T47D (cell line): ENCODE measurements at regions not wholly inside any gene's neighbourhood (a gene's known extent, or its start where the extent isn't known, plus 50 kb on each side); places are given as distances from the start of the nearest gene placed in this dataset.
"Not testable (repeated sequence)": the region's sequence is repeated elsewhere in the genome, so short reads cannot be mapped to it uniquely, and the experiment has no call there.

Experiments used
- DNase-seq, 2 experiments: peaks; one replicate each; pipeline versions ENCODE4 v3.0.0 to v3.0.0-alpha.2; 2011 to 2012; ENCODE audit warnings: low read depth in 1 of 2, low spot score in 1 of 2
- JUND ChIP-seq: IDR thresholded peaks from 2 replicates; pipeline ENCODE4 v1.6.1; 2012; ENCODE audit warnings: low read depth
- in situ Hi-C: cut with HindIII; loops from 2 replicates; pipeline ENCODE4 v1.10.0; 2016; ENCODE audit warnings: low sequenced_read_pairs, low pct_unique_long_range_greater_than_20kb

DNA sequence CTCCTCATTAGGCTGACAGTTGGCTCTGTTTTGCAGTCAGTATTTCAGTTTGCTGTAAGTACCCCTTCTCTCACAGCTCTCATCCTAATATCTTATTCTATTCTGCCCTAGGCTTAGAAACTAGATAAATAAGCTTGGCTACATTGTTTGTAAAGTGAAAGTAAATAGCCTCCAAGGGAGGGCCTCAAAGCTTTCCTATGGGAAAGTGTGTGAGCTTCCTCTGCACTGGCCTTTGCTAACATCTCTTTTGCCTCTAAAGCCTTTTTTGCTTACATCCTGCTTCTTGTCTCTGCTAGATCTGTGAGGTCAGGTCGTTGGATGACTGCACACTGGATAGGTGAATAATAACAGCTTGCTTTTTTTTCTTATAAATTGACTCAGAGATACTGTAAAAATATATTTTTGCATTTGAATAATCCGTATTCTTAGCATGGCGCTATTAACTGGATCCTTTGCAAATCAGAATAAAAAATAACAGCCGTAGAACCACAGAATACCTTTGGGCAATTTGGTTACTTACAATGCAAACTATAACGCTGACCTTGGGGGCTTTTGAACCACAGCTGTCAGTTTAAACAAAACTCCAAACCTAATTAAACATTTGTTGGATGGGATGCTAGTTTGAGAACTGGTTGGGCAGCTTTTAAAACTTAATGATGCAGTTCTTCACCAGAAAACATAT, 55.1 kb downstream of the TTC6 start:
- in situ Hi-C loops = no loop called here
- peak; percentile 81 for TF ChIP-seq JUND
- peak; percentile 35 to 94 for DNase-seq

GRCh38 chr14:37652042-37652441, 56.6 kb downstream of the TTC6 start:
- no peak for TF ChIP-seq JUND
- in situ Hi-C loops = no loop called here
- DNase-seq = no peak

DNA sequence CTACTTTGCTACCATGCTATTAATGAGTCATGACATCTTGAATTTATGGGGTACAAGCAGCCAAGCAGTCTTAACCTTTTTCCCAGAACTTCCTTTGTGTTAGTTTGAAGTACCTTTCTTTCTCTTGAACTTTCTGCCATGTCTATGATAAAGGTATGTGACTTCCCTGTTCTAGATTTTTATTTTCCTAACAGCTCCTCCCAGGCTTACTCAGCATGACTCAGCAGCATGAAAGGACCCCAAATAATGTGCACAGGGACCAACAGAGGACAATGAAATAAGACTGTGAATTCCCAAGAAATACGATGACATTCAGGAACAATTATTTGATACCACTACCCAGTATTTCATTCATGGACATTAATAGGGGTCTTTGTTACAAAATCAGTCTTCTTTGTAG, 60.0 kb downstream of the TTC6 start:
- no peak for DNase-seq
- in situ Hi-C loops = no loop called here
- no peak for TF ChIP-seq JUND

DNA sequence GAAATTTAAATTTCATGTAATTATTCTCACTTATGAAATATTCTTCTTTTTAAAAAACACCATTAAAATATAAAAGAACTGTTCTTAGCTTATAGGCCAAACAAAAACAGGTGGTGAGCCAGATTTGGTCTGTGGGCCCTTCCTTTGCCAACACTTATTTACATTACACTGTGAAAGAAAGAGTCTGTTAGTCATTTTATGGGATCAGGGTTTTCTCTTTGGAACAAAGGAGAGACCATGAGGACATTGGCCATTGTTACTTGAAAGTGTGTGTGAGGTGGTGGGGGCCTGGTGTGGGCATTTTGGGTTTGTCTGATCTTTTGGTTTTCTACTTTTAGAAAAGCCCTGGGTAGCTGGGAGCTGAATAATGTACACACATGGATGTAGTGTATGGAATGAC, 62.7 kb downstream of the TTC6 start:
- in situ Hi-C loops = no loop called here
- no peak for TF ChIP-seq JUND
- no peak for DNase-seq

- no peak for TF ChIP-seq JUND
- no peak for DNase-seq
- in situ Hi-C loops = no loop called here
Measured at GRCh38 chr14:37663498-37663897, 68.1 kb downstream of the TTC6 start.

- no peak for TF ChIP-seq JUND
- in situ Hi-C loops = no loop called here
- no peak for DNase-seq
Measured at GRCh38 chr14:37665479-37665878, 70.0 kb downstream of the TTC6 start.

GRCh38 chr14:37665951-37666350, 70.5 kb downstream of the TTC6 start:
- in situ Hi-C loops = no loop called here
- DNase-seq = no peak
- TF ChIP-seq JUND = no peak

DNA sequence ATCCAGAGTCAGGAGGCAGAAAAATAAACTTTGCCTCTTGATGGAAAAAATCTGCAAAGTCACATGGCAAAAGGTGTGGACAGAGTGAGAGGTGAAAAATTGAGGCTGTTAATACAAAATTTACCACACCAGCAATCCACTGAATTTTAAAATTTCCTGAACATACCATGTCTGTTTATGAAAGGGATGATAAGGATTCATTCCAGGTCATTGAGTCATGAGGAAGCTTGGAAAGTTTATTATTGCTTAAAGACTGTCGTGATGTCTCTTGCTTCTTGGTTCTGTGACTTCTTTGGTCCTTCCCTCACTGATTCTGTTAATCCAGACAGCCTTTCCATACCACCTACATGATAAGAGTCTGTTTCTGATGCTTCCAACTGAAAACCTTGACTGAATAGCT, 73.2 kb downstream of the TTC6 start:
- DNase-seq = no peak
- no peak for TF ChIP-seq JUND
- in situ Hi-C loops = no loop called here

- peak in 1 of 2 experiments; percentile 50 for DNase-seq
- in situ Hi-C loops = no loop called here
- no peak for TF ChIP-seq JUND
Measured at GRCh38 chr14:37669242-37669641, 73.8 kb downstream of the TTC6 start.

DNA sequence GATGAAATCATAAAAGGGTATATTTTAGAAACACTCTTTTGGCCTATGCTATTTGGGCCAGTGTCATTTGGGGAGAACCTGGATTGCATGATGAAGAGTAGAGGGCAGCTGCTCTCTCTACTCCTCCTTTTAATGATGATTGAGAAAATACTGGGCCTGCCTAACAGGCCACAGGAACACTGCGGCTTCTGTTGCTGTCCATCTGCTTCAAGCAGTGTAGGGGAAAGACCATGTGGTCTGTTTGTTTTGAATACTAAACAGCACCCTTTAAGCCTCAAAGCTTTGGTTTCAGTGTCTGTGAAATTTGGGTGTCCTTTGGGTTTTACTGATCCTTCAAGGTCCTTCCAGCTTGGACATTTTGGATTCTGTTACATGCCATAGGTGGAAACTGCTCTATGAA, 78.0 kb downstream of the TTC6 start:
- in situ Hi-C loops = no loop called here
- no peak for TF ChIP-seq JUND
- no peak for DNase-seq

GRCh38 chr14:37678916-37679315, 83.5 kb downstream of the TTC6 start:
- in situ Hi-C loops = no loop called here
- TF ChIP-seq JUND = no peak
- no peak for DNase-seq

DNA sequence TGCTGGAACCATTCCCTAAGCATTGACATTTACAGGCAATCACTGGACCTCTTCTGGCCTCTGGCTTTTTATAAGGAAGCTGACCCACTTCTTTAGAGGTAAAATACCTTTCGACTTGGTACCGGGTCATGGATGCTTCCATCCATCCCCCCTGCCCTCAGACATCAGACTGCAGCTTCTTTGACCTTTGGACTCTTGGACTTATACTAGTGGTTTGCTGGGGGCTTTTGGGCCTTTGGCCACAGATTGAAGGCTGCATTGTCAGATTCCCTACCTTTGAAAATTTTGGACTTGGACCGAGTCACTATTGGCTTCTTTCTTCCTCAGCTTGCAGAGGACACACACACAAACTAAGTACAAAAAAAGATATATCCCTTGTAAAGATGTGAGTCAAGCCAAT, 86.1 kb downstream of the TTC6 start:
- TF ChIP-seq JUND = no peak
- DNase-seq = no peak
- in situ Hi-C loops = no loop called here

GRCh38 chr14:37692680-37693079, 97.3 kb downstream of the TTC6 start:
- DNase-seq, in situ Hi-C loops: not testable (repeated sequence)

DNA sequence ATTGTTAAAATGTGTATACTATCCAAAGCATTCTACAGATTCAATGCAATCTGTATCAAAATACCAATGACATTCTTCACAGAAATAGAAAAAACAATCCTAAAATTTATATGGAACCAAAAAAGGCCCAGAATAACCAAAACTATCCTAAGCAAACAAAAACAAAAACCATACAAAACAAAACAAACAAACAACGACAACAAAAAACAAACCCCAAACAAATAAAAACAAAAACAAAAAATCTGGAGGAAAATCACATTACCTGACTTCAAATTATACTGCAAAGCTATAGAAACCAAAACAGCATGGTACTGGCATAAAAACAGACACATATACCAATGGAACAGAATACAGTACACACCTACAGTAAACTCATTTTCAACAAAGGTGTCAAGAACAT, 98.0 kb downstream of the TTC6 start:
- in situ Hi-C loops, DNase-seq: not testable (repeated sequence)
